OCI-LY1 (cell line): ENCODE measurements at regions not wholly inside any gene's neighbourhood (a gene's known extent, or its start where the extent isn't known, plus 50 kb on each side); places are given as distances from the start of the nearest gene placed in this dataset.
"Not testable (repeated sequence)": the region's sequence is repeated elsewhere in the genome, so short reads cannot be mapped to it uniquely, and the experiment has no call there.

Source experiments
- H2AFZ ChIP-seq: fragments of 200-600 bp; sonication (generic), shearing (Covaris generic); 2 replicates; pipeline ENCODE4 v1.6.0; 2014; ENCODE audit warnings: antibody characterized with exemption, mild to moderate bottlenecking, low read length
- H3F3A ChIP-seq: fragments of 200-600 bp; sonication (generic), shearing (Covaris generic); 2 replicates; pipeline ENCODE4 v1.6.0; 2014; ENCODE audit warnings: mild to moderate bottlenecking, antibody characterized with exemption, low read length, moderate library complexity; ENCODE audit not compliant: insufficient read depth
- H3K27ac ChIP-seq: fragments of 200-600 bp; sonication (generic); 2 replicates; pipeline ENCODE4 v1.5.1; 2014; ENCODE audit warnings: low read length, mixed run types, mild to moderate bottlenecking, low read depth; ENCODE audit not compliant: poor library complexity, severe bottlenecking
- H3K27me3 ChIP-seq: fragments of 200-600 bp; sonication (generic); 2 replicates; pipeline ENCODE4 v1.6.0; 2014; ENCODE audit warnings: antibody characterized with exemption, mild to moderate bottlenecking, low read length, moderate library complexity; ENCODE audit not compliant: insufficient read depth
- H3K36me3 ChIP-seq: fragments of 200-600 bp; sonication (generic); 2 replicates; pipeline ENCODE4 v1.6.1; 2014; ENCODE audit warnings: mild to moderate bottlenecking, antibody characterized with exemption, low read length, moderate library complexity, mixed read lengths; ENCODE audit not compliant: insufficient read depth
- H3K4me1 ChIP-seq: fragments of 200-600 bp; sonication (generic); 2 replicates; pipeline ENCODE4 v1.5.1; 2014; ENCODE audit warnings: mild to moderate bottlenecking, low read length, moderate library complexity; ENCODE audit not compliant: insufficient read depth, severe bottlenecking
- H3K4me2 ChIP-seq: fragments of 200-600 bp; sonication (generic), shearing (Covaris generic); 2 replicates; pipeline ENCODE4 v1.6.1; 2014; ENCODE audit warnings: low read length
- H3K4me3 ChIP-seq: fragments of 200-600 bp; sonication (generic); 2 replicates; pipeline ENCODE4 v1.5.1; 2014; ENCODE audit warnings: low read length, low read depth, mild to moderate bottlenecking, mixed read lengths; ENCODE audit not compliant: poor library complexity, severe bottlenecking
- H3K79me2 ChIP-seq: fragments of 200-600 bp; shearing (Covaris generic); 2 replicates; pipeline ENCODE4 v1.6.1; 2016; ENCODE audit warnings: mixed run types, low read length, mixed read lengths; ENCODE audit not compliant: insufficient read depth
- H3K9ac ChIP-seq: fragments of 200-600 bp; sonication (generic), shearing (Covaris generic); 2 replicates; pipeline ENCODE4 v1.6.1; 2014; ENCODE audit warnings: mild to moderate bottlenecking, low read length, mixed read lengths
- H3K9me2 ChIP-seq: fragments of 200-600 bp; sonication (generic), shearing (Covaris generic); 2 replicates; pipeline ENCODE4 v1.6.1; 2014; ENCODE audit warnings: low read depth, mild to moderate bottlenecking, low read length, mixed read lengths
- H3K9me3 ChIP-seq: fragments of 200-600 bp; shearing (Covaris generic); 2 replicates; pipeline ENCODE4 v1.6.1; 2014; ENCODE audit warnings: low read length, mixed read lengths
- H4K20me1 ChIP-seq: fragments of 200-600 bp; sonication (generic), shearing (Covaris generic); 2 replicates; pipeline ENCODE4 v1.6.0; 2016; ENCODE audit warnings: mild to moderate bottlenecking, low read length; ENCODE audit not compliant: insufficient read depth
- EZH2 ChIP-seq: fragments of 200-600 bp; sonication (generic), shearing (Covaris generic); IDR thresholded peaks from 2 replicates; pipeline ENCODE4 v1.8.0; 2017; ENCODE audit warnings: borderline replicate concordance, mixed run types, mild to moderate bottlenecking, antibody characterized with exemption, low read length, moderate library complexity, mixed read lengths
- TF ChIP-seq, protein P1 (sequence below): fragments of 200-600 bp; sonication (generic), shearing (Covaris generic); IDR thresholded peaks from 2 replicates; pipeline ENCODE4 v1.5.1; 2017; ENCODE audit warnings: mild to moderate bottlenecking, antibody characterized with exemption, low read length, moderate library complexity, mixed read lengths

DNA sequence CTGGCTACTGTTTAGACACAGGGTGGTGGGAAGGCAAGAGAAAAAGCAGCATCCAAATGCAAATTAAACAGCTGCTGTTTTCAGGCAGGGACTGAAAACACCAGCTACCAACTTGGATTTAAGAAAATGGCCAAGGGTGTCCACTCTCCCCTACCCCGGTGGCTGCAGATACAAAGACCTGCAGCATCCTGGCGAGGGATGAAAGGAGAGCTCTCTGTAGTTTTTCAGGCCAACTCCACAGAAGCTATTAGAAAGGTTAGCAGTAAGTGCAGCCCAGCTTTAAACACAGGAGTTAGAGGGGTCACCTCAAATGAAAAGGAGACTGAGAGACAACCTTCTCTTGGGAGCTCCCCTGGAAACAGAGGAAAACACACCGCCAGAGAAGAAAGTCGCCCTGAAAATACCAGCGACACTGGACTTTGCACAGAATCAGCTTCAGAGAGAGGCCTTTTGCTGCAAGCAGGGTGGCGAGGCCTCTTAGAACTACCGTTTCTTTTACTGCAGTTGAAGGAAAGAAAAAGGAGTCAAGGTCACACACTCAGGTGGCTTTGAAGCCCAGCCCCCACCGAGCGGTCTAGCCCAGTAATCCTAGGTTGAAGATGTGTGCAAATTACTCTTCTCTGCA lies 74.4 kb upstream of the TIAM1 start:
- H3K4me1 ChIP-seq: no peaks in the 10 kb centered on the region
- no peak overlapping the region for H3K4me3 ChIP-seq

DNA sequence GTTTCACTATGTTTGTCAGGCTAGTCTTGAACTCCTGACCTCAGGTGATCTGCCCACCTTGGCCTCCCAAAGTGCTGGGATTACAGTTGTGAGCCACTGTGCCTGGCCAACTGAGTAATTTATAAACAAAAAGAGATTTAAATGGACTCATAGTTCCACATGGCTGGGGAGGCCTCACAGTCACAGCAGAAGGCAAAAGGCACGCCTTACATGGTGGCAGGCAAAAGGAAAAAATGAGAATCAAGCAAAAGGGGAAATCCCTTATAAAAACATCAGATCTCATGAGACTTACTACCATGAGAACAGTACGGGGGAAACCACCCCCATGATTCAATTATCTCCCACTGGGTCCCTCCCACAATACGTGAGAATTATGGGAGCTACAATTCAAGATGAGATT lies 73.2 kb upstream of the TIAM1 start:
- not testable (repeated sequence) for H3K4me1 ChIP-seq, H3K36me3 ChIP-seq, H3K9ac ChIP-seq, H2AFZ ChIP-seq, H3K4me3 ChIP-seq, H3K9me2 ChIP-seq, H3K4me2 ChIP-seq, H4K20me1 ChIP-seq, H3K79me2 ChIP-seq, H3K27me3 ChIP-seq, H3K27ac ChIP-seq, H3K9me3 ChIP-seq, H3F3A ChIP-seq

More for the DNA sequence above, 74.4 kb upstream of the TIAM1 start:
- no peak overlapping the region for H3K9ac ChIP-seq
- H3K9me2 ChIP-seq: no peaks in the 10 kb centered on the region
- H4K20me1 ChIP-seq: no peaks in the 10 kb centered on the region
- no peaks in the 10 kb centered on the region for H3K79me2 ChIP-seq
- H3K36me3 ChIP-seq: no peaks in the 10 kb centered on the region
- no peak overlapping the region for H3K27ac ChIP-seq
- no peak overlapping the region for H2AFZ ChIP-seq
- H3K4me2 ChIP-seq: no peak overlapping the region
- H3K27me3 ChIP-seq: no peaks in the 10 kb centered on the region
- H3K9me3 ChIP-seq: no peaks in the 10 kb centered on the region
- TF ChIP-seq, protein P1, sequence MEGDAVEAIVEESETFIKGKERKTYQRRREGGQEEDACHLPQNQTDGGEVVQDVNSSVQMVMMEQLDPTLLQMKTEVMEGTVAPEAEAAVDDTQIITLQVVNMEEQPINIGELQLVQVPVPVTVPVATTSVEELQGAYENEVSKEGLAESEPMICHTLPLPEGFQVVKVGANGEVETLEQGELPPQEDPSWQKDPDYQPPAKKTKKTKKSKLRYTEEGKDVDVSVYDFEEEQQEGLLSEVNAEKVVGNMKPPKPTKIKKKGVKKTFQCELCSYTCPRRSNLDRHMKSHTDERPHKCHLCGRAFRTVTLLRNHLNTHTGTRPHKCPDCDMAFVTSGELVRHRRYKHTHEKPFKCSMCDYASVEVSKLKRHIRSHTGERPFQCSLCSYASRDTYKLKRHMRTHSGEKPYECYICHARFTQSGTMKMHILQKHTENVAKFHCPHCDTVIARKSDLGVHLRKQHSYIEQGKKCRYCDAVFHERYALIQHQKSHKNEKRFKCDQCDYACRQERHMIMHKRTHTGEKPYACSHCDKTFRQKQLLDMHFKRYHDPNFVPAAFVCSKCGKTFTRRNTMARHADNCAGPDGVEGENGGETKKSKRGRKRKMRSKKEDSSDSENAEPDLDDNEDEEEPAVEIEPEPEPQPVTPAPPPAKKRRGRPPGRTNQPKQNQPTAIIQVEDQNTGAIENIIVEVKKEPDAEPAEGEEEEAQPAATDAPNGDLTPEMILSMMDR: no peak
- no peak for TF ChIP-seq EZH2
- no peaks in the 10 kb centered on the region for H3F3A ChIP-seq

DNA sequence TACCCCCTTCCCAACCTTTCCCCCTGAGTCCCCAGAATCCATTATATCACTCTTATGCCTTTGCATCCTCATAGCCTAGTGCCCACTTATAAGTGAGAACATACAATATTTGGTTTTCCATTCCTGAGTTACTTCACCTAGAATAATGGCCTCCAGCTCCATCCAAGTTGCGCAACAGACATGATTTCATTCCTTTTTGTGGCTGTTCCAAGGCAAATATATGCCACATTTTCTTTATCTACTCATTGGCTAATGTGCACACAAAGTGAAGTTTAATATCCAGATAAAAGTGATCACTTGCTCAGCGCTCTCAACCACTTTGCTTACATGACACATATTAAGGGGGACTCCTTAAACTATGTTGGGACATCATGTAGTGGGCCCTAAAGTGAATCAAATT lies 72.4 kb upstream of the TIAM1 start:
- Histone ChIP-seq H3F3A (no peaks in the 10 kb centered on the region), H3K4me1 (no peaks in the 10 kb centered on the region), H3K9me2 (no peaks in the 10 kb centered on the region), H3K4me3 (no peak overlapping the region), H3K27me3 (no peaks in the 10 kb centered on the region), H3K27ac (no peak overlapping the region), H3K36me3 (no peaks in the 10 kb centered on the region), H4K20me1 (no peaks in the 10 kb centered on the region), H2AFZ (no peak overlapping the region), H3K9me3 (no peaks in the 10 kb centered on the region), H3K79me2 (no peaks in the 10 kb centered on the region), H3K4me2 (no peak overlapping the region), H3K9ac (no peak overlapping the region)
- TF ChIP-seq, protein P1: no peak
- TF ChIP-seq EZH2: no peak

DNA sequence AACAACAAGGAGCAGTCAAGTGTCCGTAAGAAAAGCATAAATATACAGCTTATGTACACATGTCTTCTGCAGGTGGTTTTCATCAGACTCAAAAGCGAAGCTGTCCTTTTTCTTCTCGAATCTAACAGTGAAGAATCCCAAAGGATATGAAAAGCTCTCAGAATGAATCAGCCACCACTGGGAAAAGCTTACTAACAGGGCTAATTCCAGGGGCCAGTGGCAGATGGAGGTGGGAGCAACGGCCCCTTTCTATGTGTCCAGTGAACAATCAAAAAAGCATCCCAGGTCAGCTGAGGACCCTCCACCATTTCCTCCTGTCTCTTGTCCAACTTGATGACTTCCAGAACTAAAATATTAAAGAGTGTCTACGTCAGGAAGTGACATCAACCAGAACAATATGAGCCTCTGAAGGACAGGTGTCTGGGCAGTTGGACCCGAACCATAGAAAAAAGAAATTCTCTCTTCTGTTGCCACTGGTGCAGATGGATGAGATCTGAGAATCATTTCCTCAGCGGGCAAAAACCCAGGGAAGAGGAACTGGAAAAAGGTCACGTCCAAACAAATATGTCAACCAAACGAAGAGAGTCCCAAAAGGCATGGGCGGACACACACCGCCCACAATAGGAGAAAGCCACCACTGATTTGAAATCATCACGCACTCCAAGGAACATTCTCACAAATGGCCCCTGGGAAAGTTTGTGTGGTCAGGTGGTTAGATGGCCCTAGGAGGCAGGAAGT lies 70.4 kb upstream of the TIAM1 start:
- no peak overlapping the region for H3K4me2 ChIP-seq
- no peaks in the 10 kb centered on the region for H3K79me2 ChIP-seq
- H3F3A ChIP-seq: no peaks in the 10 kb centered on the region
- H4K20me1 ChIP-seq: no peaks in the 10 kb centered on the region
- no peak overlapping the region for H3K9ac ChIP-seq
- H3K9me3 ChIP-seq: no peaks in the 10 kb centered on the region
- TF ChIP-seq, protein P1: no peak
- no peak for TF ChIP-seq EZH2
- H3K4me3 ChIP-seq: no peak overlapping the region
- no peaks in the 10 kb centered on the region for H3K4me1 ChIP-seq
- H3K27me3 ChIP-seq: no peaks in the 10 kb centered on the region
- H3K27ac ChIP-seq: no peak overlapping the region
- no peak overlapping the region for H2AFZ ChIP-seq
- H3K36me3 ChIP-seq: no peaks in the 10 kb centered on the region
- no peaks in the 10 kb centered on the region for H3K9me2 ChIP-seq
